Liver (tissue), 8 donors: ENCODE measurements at regions not wholly inside any gene's neighbourhood (a gene's known extent, or its start where the extent isn't known, plus 50 kb on each side); places are given as distances from the start of the nearest gene placed in this dataset.

Source experiments
- DNase-seq: peaks from one replicate; pipeline ENCODE4 v3.0.0-alpha.2; 2017; ENCODE audit warnings: low spot score
- H3K27ac ChIP-seq, 2 donors: one replicate each; pipeline ENCODE4 v1.7.0; 2013; ENCODE audit warnings: inconsistent platforms in 2 of 2, low read length in 2 of 2, control low read depth in 1 of 2, low read depth in 1 of 2, mild to moderate bottlenecking in 1 of 2
- H3K27me3 ChIP-seq, 4 donors: one replicate each; pipeline versions ENCODE4 v1.6.1 to v1.7.0; 2013; ENCODE audit warnings: low read length in 3 of 4, inconsistent platforms in 1 of 4, mild to moderate bottlenecking in 1 of 4, moderate library complexity in 1 of 4; ENCODE audit not compliant: control insufficient read depth in 4 of 4, insufficient read depth in 4 of 4
- H3K36me3 ChIP-seq, 4 donors: one replicate each; pipeline versions ENCODE4 v1.6.1 to v1.7.0; 2013; ENCODE audit warnings: low read length in 3 of 4, mild to moderate bottlenecking in 3 of 4, low read depth in 1 of 4, moderate library complexity in 1 of 4; ENCODE audit not compliant: control insufficient read depth in 4 of 4, insufficient read depth in 3 of 4
- H3K4me1 ChIP-seq, 4 donors: one replicate each; pipeline versions ENCODE4 v1.6.1 to v1.7.0; 2013; ENCODE audit warnings: low read length in 3 of 4, mild to moderate bottlenecking in 3 of 4, moderate library complexity in 1 of 4; ENCODE audit not compliant: control insufficient read depth in 4 of 4, insufficient read depth in 4 of 4
- H3K4me3 ChIP-seq, 3 donors: one replicate each; pipeline versions ENCODE4 v1.6.1 to v1.7.0; 2013; ENCODE audit warnings: low read length in 3 of 3, control low read depth in 1 of 3, low read depth in 1 of 3, mild to moderate bottlenecking in 1 of 3
- H3K9ac ChIP-seq, 2 donors: one replicate each; pipeline ENCODE4 v1.7.0; 2013; ENCODE audit warnings: low read length in 2 of 2, mild to moderate bottlenecking in 2 of 2, moderate library complexity in 2 of 2, control low read depth in 1 of 2, low read depth in 1 of 2
- H3K9me3 ChIP-seq, 4 donors: one replicate each; pipeline versions ENCODE4 v1.6.1 to v1.7.0; 2013; ENCODE audit warnings: low read length in 3 of 4; ENCODE audit not compliant: control insufficient read depth in 4 of 4
- EGR1 ChIP-seq, 2 donors: IDR thresholded peaks; 2 replicates each; pipeline ENCODE4 v1.6.1; 2016 to 2018; ENCODE audit warnings: antibody characterized with exemption in 2 of 2, low read depth in 2 of 2
- FOXA1 ChIP-seq: IDR thresholded peaks from 2 replicates; pipeline ENCODE4 v1.6.1; 2016; ENCODE audit warnings: antibody characterized with exemption
- FOXA2 ChIP-seq: IDR thresholded peaks from 2 replicates; pipeline ENCODE4 v1.6.1; 2016; ENCODE audit warnings: antibody characterized with exemption
- GABPA ChIP-seq, 2 donors: IDR thresholded peaks in 1 of 2; conservative IDR thresholded peaks in 1 of 2; 2 replicates each; pipeline ENCODE4 v1.6.1; 2016; ENCODE audit warnings: antibody characterized with exemption in 2 of 2, mild to moderate bottlenecking in 1 of 2, moderate library complexity in 1 of 2
- HNF4A ChIP-seq, 2 donors: conservative IDR thresholded peaks; 2 replicates each; pipeline ENCODE4 v1.6.1; 2016; ENCODE audit warnings: antibody characterized with exemption in 2 of 2, mild to moderate bottlenecking in 2 of 2
- HNF4G ChIP-seq: IDR thresholded peaks from 2 replicates; pipeline ENCODE4 v1.6.1; 2016; ENCODE audit warnings: antibody characterized with exemption
- JUND ChIP-seq, 2 donors: IDR thresholded peaks; 2 replicates each; pipeline ENCODE4 v1.6.1; 2016; ENCODE audit warnings: antibody characterized with exemption in 2 of 2
- NR2F2 ChIP-seq: IDR thresholded peaks from 2 replicates; pipeline ENCODE4 v1.6.1; 2016; ENCODE audit warnings: antibody characterized with exemption
- RAD21 ChIP-seq, 2 donors: IDR thresholded peaks; 2 replicates each; pipeline ENCODE4 v1.6.1; 2016; ENCODE audit warnings: antibody characterized with exemption in 2 of 2, mild to moderate bottlenecking in 2 of 2
- RXRA ChIP-seq, 2 donors: IDR thresholded peaks; 2 replicates each; pipeline ENCODE4 v1.6.1; 2017 to 2018; ENCODE audit warnings: antibody characterized with exemption in 2 of 2, mild to moderate bottlenecking in 1 of 2
- SP1 ChIP-seq: IDR thresholded peaks from 2 replicates; pipeline ENCODE4 v1.6.1; 2018; ENCODE audit warnings: antibody characterized with exemption, mild to moderate bottlenecking
- TAF1 ChIP-seq: conservative IDR thresholded peaks from 2 replicates; pipeline ENCODE4 v1.6.1; 2016; ENCODE audit warnings: antibody characterized with exemption, mild to moderate bottlenecking
- YY1 ChIP-seq: IDR thresholded peaks from 2 replicates; pipeline ENCODE4 v1.6.1; 2016; ENCODE audit warnings: antibody characterized with exemption, mild to moderate bottlenecking
- WGBS: extraction: QIAGEN DNeasy Blood & Tissue Kit; methylation state at CpG from one replicate; pipeline ENCODE4 v1.1.7; 2013; 5-methylcytosine and 5-hydroxymethylcytosine counted together
- TF ChIP-seq, protein P1 (sequence below): IDR thresholded peaks from 2 replicates; pipeline ENCODE4 v1.6.1; 2016; ENCODE audit warnings: antibody characterized with exemption
- TF ChIP-seq, protein P2 (sequence below): IDR thresholded peaks from 2 replicates; pipeline ENCODE4 v1.6.1; 2016; ENCODE audit warnings: antibody characterized with exemption, mild to moderate bottlenecking
- TF ChIP-seq, protein P3 (sequence below): IDR thresholded peaks from 2 replicates; pipeline ENCODE4 v1.6.1; 2016; ENCODE audit warnings: antibody characterized with exemption
- TF ChIP-seq, protein P4 (sequence below): IDR thresholded peaks from 2 replicates; pipeline ENCODE4 v1.6.1; 2016; ENCODE audit warnings: antibody characterized with exemption
- TF ChIP-seq, protein P5 (sequence below): fragments of 150-350 bp; IDR thresholded peaks from 2 replicates; pipeline ENCODE4 v1.5.1; 2017; ENCODE audit warnings: improper control_type of control experiment, low read depth, low read length; ENCODE audit not compliant: missing input control
- donor health status: healthy.
- donor health status: healthy.
- donor health status: healthy.
- donor health status: healthy.
- donor health status: healthy.

DNA sequence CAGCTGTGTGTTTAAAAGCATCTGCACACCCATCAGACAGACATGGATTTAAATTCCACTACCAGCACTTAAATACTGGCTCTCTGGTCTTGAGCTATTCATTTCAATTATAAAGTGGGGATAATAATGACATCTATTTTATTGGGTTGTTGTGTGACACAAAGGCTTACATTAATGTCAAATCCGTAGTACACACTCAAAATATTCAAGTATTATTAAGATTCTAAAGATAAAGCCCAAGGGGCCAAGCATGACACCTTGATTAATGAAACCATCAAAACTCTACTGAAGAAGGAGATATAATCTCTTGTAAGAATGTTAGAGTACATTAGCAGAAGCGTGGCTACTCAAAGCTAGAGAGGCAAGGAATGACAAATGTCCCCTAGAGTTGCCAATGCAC is 743.0 kb downstream of the KCTD16 start:
- no peak overlapping the region for H3K9ac ChIP-seq
- no peaks in the 10 kb centered on the region for H3K4me1 ChIP-seq
- H3K27ac ChIP-seq = no peak overlapping the region
- no peak overlapping the region for H3K4me3 ChIP-seq
- 55% methylated on average over 2 of the region's 2 CpGs for WGBS
- TF ChIP-seq RAD21 (IDR thresholded peaks at IDR 0.05) (no peak), GABPA (IDR thresholded peaks at IDR 0.05 in 1 of 2, conservative IDR thresholded peaks at IDR 0.05 in 1 of 2) (no peak), YY1 (no peak), FOXA2 (no peak), HNF4G (no peak), EGR1 (IDR thresholded peaks at IDR 0.05; ENCODE audit: low read depth in 2 of 2) (no peak), FOXA1 (no peak), SP1 (no peak), JUND (IDR thresholded peaks at IDR 0.05) (no peak), RXRA (IDR thresholded peaks at IDR 0.05) (no peak), TAF1 (no peak)
- TF ChIP-seq, protein P1, sequence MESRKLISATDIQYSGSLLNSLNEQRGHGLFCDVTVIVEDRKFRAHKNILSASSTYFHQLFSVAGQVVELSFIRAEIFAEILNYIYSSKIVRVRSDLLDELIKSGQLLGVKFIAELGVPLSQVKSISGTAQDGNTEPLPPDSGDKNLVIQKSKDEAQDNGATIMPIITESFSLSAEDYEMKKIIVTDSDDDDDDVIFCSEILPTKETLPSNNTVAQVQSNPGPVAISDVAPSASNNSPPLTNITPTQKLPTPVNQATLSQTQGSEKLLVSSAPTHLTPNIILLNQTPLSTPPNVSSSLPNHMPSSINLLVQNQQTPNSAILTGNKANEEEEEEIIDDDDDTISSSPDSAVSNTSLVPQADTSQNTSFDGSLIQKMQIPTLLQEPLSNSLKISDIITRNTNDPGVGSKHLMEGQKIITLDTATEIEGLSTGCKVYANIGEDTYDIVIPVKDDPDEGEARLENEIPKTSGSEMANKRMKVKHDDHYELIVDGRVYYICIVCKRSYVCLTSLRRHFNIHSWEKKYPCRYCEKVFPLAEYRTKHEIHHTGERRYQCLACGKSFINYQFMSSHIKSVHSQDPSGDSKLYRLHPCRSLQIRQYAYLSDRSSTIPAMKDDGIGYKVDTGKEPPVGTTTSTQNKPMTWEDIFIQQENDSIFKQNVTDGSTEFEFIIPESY = no peak
- TF ChIP-seq, protein P2, sequence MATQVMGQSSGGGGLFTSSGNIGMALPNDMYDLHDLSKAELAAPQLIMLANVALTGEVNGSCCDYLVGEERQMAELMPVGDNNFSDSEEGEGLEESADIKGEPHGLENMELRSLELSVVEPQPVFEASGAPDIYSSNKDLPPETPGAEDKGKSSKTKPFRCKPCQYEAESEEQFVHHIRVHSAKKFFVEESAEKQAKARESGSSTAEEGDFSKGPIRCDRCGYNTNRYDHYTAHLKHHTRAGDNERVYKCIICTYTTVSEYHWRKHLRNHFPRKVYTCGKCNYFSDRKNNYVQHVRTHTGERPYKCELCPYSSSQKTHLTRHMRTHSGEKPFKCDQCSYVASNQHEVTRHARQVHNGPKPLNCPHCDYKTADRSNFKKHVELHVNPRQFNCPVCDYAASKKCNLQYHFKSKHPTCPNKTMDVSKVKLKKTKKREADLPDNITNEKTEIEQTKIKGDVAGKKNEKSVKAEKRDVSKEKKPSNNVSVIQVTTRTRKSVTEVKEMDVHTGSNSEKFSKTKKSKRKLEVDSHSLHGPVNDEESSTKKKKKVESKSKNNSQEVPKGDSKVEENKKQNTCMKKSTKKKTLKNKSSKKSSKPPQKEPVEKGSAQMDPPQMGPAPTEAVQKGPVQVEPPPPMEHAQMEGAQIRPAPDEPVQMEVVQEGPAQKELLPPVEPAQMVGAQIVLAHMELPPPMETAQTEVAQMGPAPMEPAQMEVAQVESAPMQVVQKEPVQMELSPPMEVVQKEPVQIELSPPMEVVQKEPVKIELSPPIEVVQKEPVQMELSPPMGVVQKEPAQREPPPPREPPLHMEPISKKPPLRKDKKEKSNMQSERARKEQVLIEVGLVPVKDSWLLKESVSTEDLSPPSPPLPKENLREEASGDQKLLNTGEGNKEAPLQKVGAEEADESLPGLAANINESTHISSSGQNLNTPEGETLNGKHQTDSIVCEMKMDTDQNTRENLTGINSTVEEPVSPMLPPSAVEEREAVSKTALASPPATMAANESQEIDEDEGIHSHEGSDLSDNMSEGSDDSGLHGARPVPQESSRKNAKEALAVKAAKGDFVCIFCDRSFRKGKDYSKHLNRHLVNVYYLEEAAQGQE = no peak
- TF ChIP-seq, protein P3, sequence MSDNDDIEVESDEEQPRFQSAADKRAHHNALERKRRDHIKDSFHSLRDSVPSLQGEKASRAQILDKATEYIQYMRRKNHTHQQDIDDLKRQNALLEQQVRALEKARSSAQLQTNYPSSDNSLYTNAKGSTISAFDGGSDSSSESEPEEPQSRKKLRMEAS = no peak
- TF ChIP-seq, protein P4, sequence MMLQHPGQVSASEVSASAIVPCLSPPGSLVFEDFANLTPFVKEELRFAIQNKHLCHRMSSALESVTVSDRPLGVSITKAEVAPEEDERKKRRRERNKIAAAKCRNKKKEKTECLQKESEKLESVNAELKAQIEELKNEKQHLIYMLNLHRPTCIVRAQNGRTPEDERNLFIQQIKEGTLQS = no peak
- DNase-seq = no peak
- no peaks in the 10 kb centered on the region for H3K36me3 ChIP-seq
- no peaks in the 10 kb centered on the region for H3K9me3 ChIP-seq
- H3K27me3 ChIP-seq = no peaks in the 10 kb centered on the region

DNA sequence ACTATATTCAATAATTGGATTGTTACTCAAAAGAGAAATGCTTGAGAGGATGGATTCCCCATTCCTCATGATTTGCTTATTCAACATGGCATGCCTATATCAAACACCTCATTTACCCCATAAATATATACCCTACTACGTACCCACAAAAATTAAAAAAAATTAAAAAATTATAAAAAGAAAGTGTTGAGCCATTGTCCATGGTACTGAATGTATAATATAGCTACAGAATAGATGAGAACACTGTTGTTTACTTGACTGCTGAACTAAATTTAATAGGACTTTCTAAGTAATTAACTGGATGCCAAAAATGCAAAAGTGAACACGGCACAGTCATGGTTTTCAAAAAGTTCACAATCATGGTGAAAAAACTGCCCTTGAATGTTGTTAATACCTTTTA is 725.8 kb downstream of the KCTD16 start:
- Histone ChIP-seq H3K4me3 (no peak overlapping the region), H3K27me3 (no peaks in the 10 kb centered on the region), H3K36me3 (no peaks in the 10 kb centered on the region), H3K4me1 (no peaks in the 10 kb centered on the region), H3K9me3 (peaks cover 0 to 3% (median 0%) of the 10 kb centered on the region in 4 donors), H3K9ac (no peak overlapping the region), H3K27ac (no peak overlapping the region)
- 64% methylated on average over 2 of the region's 2 CpGs for WGBS
- DNase-seq = no peak
- TF ChIP-seq HNF4G (no peak), FOXA1 (no peak), NR2F2 (no peak), YY1 (no peak), EGR1 (IDR thresholded peaks at IDR 0.05; ENCODE audit: low read depth in 2 of 2) (no peak), RAD21 (IDR thresholded peaks at IDR 0.05) (no peak), HNF4A (conservative IDR thresholded peaks at IDR 0.05) (no peak), FOXA2 (no peak)
- TF ChIP-seq, protein P4 = no peak
- TF ChIP-seq, protein P2 = no peak
- TF ChIP-seq, protein P3 = no peak
- TF ChIP-seq, protein P1 = no peak
- TF ChIP-seq, protein P5, sequence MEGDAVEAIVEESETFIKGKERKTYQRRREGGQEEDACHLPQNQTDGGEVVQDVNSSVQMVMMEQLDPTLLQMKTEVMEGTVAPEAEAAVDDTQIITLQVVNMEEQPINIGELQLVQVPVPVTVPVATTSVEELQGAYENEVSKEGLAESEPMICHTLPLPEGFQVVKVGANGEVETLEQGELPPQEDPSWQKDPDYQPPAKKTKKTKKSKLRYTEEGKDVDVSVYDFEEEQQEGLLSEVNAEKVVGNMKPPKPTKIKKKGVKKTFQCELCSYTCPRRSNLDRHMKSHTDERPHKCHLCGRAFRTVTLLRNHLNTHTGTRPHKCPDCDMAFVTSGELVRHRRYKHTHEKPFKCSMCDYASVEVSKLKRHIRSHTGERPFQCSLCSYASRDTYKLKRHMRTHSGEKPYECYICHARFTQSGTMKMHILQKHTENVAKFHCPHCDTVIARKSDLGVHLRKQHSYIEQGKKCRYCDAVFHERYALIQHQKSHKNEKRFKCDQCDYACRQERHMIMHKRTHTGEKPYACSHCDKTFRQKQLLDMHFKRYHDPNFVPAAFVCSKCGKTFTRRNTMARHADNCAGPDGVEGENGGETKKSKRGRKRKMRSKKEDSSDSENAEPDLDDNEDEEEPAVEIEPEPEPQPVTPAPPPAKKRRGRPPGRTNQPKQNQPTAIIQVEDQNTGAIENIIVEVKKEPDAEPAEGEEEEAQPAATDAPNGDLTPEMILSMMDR = no peak
